SK-N-SH (cell line): ENCODE measurements at regions not wholly inside any gene's neighbourhood (a gene's known extent, or its start where the extent isn't known, plus 50 kb on each side); places are given as distances from the start of the nearest gene placed in this dataset.

Experiments
- CTCF ChIA-PET: fragments of 300-600, 350-600 bp; formaldehyde crosslinking; extraction: SDS; loops from one replicate; lab custom pipeline; 2021; lab: Yijun Ruan, JAX
- POLR2A ChIA-PET: fragments of 350-600 bp; sonication (Branson Sonifier 250); formaldehyde crosslinking; extraction: SDS; loops from one replicate; lab custom pipeline; 2020; ENCODE audit warnings: antibody characterized with exemption, inconsistent platforms; lab: Yijun Ruan, JAX
- DNase-seq: peaks from one replicate; pipeline ENCODE4 v3.0.0; 2012
- H2AFZ ChIP-seq: fragments of 200-600 bp; sonication (generic); 2 replicates; pipeline ENCODE4 v1.8.1; 2016; ENCODE audit warnings: antibody characterized with exemption, mild to moderate bottlenecking, low read depth
- H3F3A ChIP-seq: fragments of 200-600 bp; sonication (generic); replicated peaks from 2 replicates; pipeline ENCODE3; 2016; ENCODE audit warnings: antibody characterized with exemption, mild to moderate bottlenecking; ENCODE audit not compliant: insufficient read depth
- H3K27ac ChIP-seq, 2 experiments: fragments of 200-500 bp in 1 of 2; fragments of 200-600 bp in 1 of 2; sonication (Bioruptor generic) in 1 of 2; sonication (generic), shearing (Covaris generic) in 1 of 2; 2 replicates each; pipeline versions ENCODE4 v1.5.1 to v1.6.1; 2014 to 2016; ENCODE audit warnings: low read depth in 2 of 2, inconsistent platforms in 1 of 2, low read length in 1 of 2, mild to moderate bottlenecking in 1 of 2, mixed read lengths in 1 of 2
- H3K27me3 ChIP-seq: fragments of 200-600 bp; sonication (generic), shearing (Covaris generic); 2 replicates; pipeline ENCODE4 v1.6.1; 2016; ENCODE audit warnings: mixed run types; ENCODE audit not compliant: insufficient read depth
- H3K36me3 ChIP-seq, 2 experiments: fragments of 200-500 bp in 1 of 2; fragments of 200-600 bp in 1 of 2; sonication (Bioruptor generic) in 1 of 2; sonication (generic) in 1 of 2; replicated peaks in 1 of 2; 2 replicates each; pipeline versions ENCODE3 to v1.5.1; 2014 to 2016; ENCODE audit warnings: low read length in 1 of 2, mild to moderate bottlenecking in 1 of 2; ENCODE audit not compliant: insufficient read depth in 2 of 2, control insufficient read depth in 1 of 2
- H3K4me1 ChIP-seq, 2 experiments: fragments of 200-500 bp in 1 of 2; fragments of 200-600 bp in 1 of 2; sonication (Bioruptor generic) in 1 of 2; sonication (generic), shearing (Covaris generic) in 1 of 2; 2 replicates each; pipeline versions ENCODE4 v1.5.1 to v1.6.1; 2014 to 2016; ENCODE audit warnings: low read depth in 1 of 2, low read length in 1 of 2, mixed run types in 1 of 2; ENCODE audit not compliant: insufficient read depth in 2 of 2, control insufficient read depth in 1 of 2
- H3K4me2 ChIP-seq: fragments of 200-600 bp; sonication (generic), shearing (Covaris generic); 2 replicates; pipeline ENCODE4 v1.6.1; 2017; ENCODE audit warnings: mixed run types
- H3K4me3 ChIP-seq, 2 experiments: fragments of 200-500 bp in 1 of 2; fragments of 200-600 bp in 1 of 2; sonication (Bioruptor generic) in 1 of 2; sonication (generic), shearing (Covaris generic) in 1 of 2; 2 replicates each; pipeline versions ENCODE4 v1.5.1 to v1.8.1; 2014 to 2016; ENCODE audit warnings: low read depth in 2 of 2, inconsistent platforms in 1 of 2, low read length in 1 of 2, mild to moderate bottlenecking in 1 of 2, mixed read lengths in 1 of 2, moderate library complexity in 1 of 2
- H3K79me2 ChIP-seq: fragments of 200-600 bp; sonication (generic); 2 replicates; pipeline ENCODE4 v1.8.1; 2017; ENCODE audit warnings: mild to moderate bottlenecking; ENCODE audit not compliant: insufficient read depth
- H3K9ac ChIP-seq: fragments of 200-600 bp; sonication (generic); 2 replicates; pipeline ENCODE4 v1.6.1; 2017; ENCODE audit warnings: mixed run types
- H3K9me2 ChIP-seq: fragments of 200-600 bp; sonication (generic); 2 replicates; pipeline ENCODE4 v1.6.1; 2017; ENCODE audit warnings: mixed run types
- H3K9me3 ChIP-seq: fragments of 200-600 bp; sonication (generic); 2 replicates; pipeline ENCODE4 v1.6.1; 2017; ENCODE audit warnings: mixed run types, mild to moderate bottlenecking, moderate library complexity
- H4K20me1 ChIP-seq: fragments of 200-600 bp; sonication (generic); 2 replicates; pipeline ENCODE4 v1.6.1; 2017; ENCODE audit warnings: mild to moderate bottlenecking, mixed run types; ENCODE audit not compliant: insufficient read depth
- CHD2 ChIP-seq: fragments of 150-350 bp; IDR thresholded peaks from 2 replicates; pipeline ENCODE4 v1.6.1; 2018; ENCODE audit warnings: low read length; ENCODE audit not compliant: partially characterized antibody
- CTCF ChIP-seq: fragments of 200-600 bp; sonication (generic); IDR thresholded peaks from 2 replicates; pipeline ENCODE4 v1.6.1; 2017; ENCODE audit warnings: antibody characterized with exemption, mild to moderate bottlenecking, moderate library complexity
- ELF1 ChIP-seq: IDR thresholded peaks from 2 replicates; pipeline ENCODE4 v1.4.0; 2012
- FOXJ3 ChIP-seq: sonication (generic); formaldehyde crosslinking; IDR thresholded peaks from 2 replicates; pipeline ENCODE4 v1.5.1; 2020; ENCODE audit warnings: mild to moderate bottlenecking, missing genetic modification reagents
- JUND ChIP-seq: IDR thresholded peaks from 2 replicates; pipeline ENCODE4 v1.4.0; 2012
- MEF2A ChIP-seq: IDR thresholded peaks from 2 replicates; pipeline ENCODE4 v1.4.0; 2012; ENCODE audit warnings: low read depth, borderline replicate concordance
- NFIC ChIP-seq: IDR thresholded peaks from 2 replicates; pipeline ENCODE4 v1.4.0; 2012; ENCODE audit warnings: borderline replicate concordance
- PBX3 ChIP-seq: IDR thresholded peaks from 2 replicates; pipeline ENCODE4; 2012
- RAD21 ChIP-seq: IDR thresholded peaks from 2 replicates; pipeline ENCODE4 v1.6.1; 2012; ENCODE audit warnings: mild to moderate bottlenecking, low read length
- REST ChIP-seq: IDR thresholded peaks from 2 replicates; pipeline ENCODE4 v1.6.1; 2012; ENCODE audit warnings: mild to moderate bottlenecking, low read depth, low read length, moderate library complexity
- RFX5 ChIP-seq: IDR thresholded peaks from 2 replicates; pipeline ENCODE4 v1.6.1; 2012; ENCODE audit warnings: mild to moderate bottlenecking, improper control_type of control experiment, low read length
- SIN3A ChIP-seq: IDR thresholded peaks from 2 replicates; pipeline ENCODE4 v1.6.1; 2012; ENCODE audit warnings: low read depth, mild to moderate bottlenecking, low read length, moderate library complexity, borderline replicate concordance
- TAF1 ChIP-seq: IDR thresholded peaks from 2 replicates; pipeline ENCODE4 v1.6.1; 2012; ENCODE audit warnings: low read depth, mild to moderate bottlenecking, low read length, moderate library complexity, borderline replicate concordance
- TEAD4 ChIP-seq: IDR thresholded peaks from 2 replicates; pipeline ENCODE4 v1.4.0; 2012; ENCODE audit warnings: mild to moderate bottlenecking, borderline replicate concordance; ENCODE audit not compliant: insufficient read depth
- USF2 ChIP-seq: fragments of 150-350 bp; IDR thresholded peaks from 2 replicates; pipeline ENCODE4 v1.6.1; 2017; ENCODE audit warnings: antibody characterized with exemption, low read length, low read depth, borderline replicate concordance
- YY1 ChIP-seq: IDR thresholded peaks from 2 replicates; pipeline ENCODE4 v1.4.0; 2012; ENCODE audit warnings: low read depth, mild to moderate bottlenecking
- WGBS: methylation state at CpG from one replicate; pipeline ENCODE4 v1.1.6; 2017; ENCODE audit warnings: low lambda C conversion rate; 5-methylcytosine and 5-hydroxymethylcytosine counted together
- TF ChIP-seq, protein P1 (sequence below): IDR thresholded peaks from 2 replicates; pipeline ENCODE4 v1.4.0; 2012; ENCODE audit warnings: low read depth, borderline replicate concordance
- TF ChIP-seq, protein P2 (sequence below): IDR thresholded peaks from 2 replicates; pipeline ENCODE4 v1.4.0; 2012; ENCODE audit warnings: low read depth

- H3K4me2 ChIP-seq, result no peak overlapping the region
- ChIA-PET CTCF (interaction anchor here (0.9 kb wide), 1 partner anchor 284 kb away, joined by 3 read pairs; no protein-coding TSS in a partner anchor), POLR2A (no interaction called here)
- H3K27me3 ChIP-seq, result no peaks in the 10 kb centered on the region
- peaks cover 0 to 5% of the 10 kb centered on the region in 2 experiments; a peak in 1 of 4 replicates for H3K4me1 ChIP-seq
- no peak overlapping the region for H3K9ac ChIP-seq
- peak; percentile 0 for DNase-seq
- WGBS, result 1% methylated on average over 3 of the region's 3 CpGs
- H3K79me2 ChIP-seq, result no peaks in the 10 kb centered on the region
- H3K36me3 ChIP-seq, result no peaks in the 10 kb centered on the region
- H3K4me3 ChIP-seq, result no peak overlapping the region
- no peaks in the 10 kb centered on the region for H3K9me3 ChIP-seq
- TF ChIP-seq RFX5 (no peak), CTCF (peak; percentile 63), FOXJ3 (CRISPR knock-in tag) (no peak)
- H3K27ac ChIP-seq, result no peak overlapping the region
- H3K9me2 ChIP-seq, result no peaks in the 10 kb centered on the region
- no peaks in the 10 kb centered on the region for H4K20me1 ChIP-seq
- no peaks in the 10 kb centered on the region for H3F3A ChIP-seq
- H2AFZ ChIP-seq, result no peak overlapping the region
These were observed 2092.4 kb upstream of the TENM3 start for GRCh38 chr4:180150818-180151217.

DNA sequence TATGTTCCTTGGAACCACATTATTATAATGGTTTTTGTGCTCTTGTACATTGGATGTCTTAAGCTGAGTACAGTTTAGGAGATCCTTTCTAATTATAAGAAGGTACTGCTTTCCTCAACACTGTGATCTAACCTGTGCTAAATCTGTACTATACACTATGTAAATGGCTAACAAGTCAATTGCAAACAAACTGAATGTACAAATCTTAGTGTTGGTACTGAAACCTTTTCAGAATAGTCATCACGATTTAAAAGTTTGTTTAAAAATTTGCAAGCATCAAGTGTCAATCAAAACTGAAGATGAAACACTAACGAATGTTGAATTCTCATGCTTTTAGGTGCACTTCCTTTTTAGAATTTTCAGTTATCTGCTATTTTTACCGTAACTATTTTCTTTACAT is 2090.4 kb upstream of the TENM3 start:
- no peak overlapping the region for H3K4me3 ChIP-seq
- 0 out of 2 replicates have a peak, but pooled peaks cover 4% of the 10 kb centered on the region for H3K9me3 ChIP-seq
- H3K27ac ChIP-seq, result no peak overlapping the region
- no peak overlapping the region for H3K9ac ChIP-seq
- H3K4me2 ChIP-seq, result no peak overlapping the region
- peaks cover 0 to 5% of the 10 kb centered on the region in 2 experiments; a peak in 1 of 4 replicates for H3K4me1 ChIP-seq
- ChIA-PET POLR2A (no interaction called here), CTCF (no interaction called here)
- no peaks in the 10 kb centered on the region for H3K79me2 ChIP-seq
- DNase-seq, result no peak
- no peaks in the 10 kb centered on the region for H3F3A ChIP-seq
- no peaks in the 10 kb centered on the region for H3K36me3 ChIP-seq
- no peaks in the 10 kb centered on the region for H3K9me2 ChIP-seq
- H4K20me1 ChIP-seq, result no peaks in the 10 kb centered on the region
- no peaks in the 10 kb centered on the region for H3K27me3 ChIP-seq
- WGBS, result 1% methylated on average over 3 of the region's 3 CpGs
- TF ChIP-seq PBX3 (no peak), USF2 (no peak), RAD21 (no peak), MEF2A (no peak), TEAD4 (no peak), SIN3A (no peak), RFX5 (no peak), CHD2 (no peak), YY1 (no peak), ELF1 (no peak), FOXJ3 (CRISPR knock-in tag) (no peak), NFIC (no peak), REST (no peak), JUND (no peak), TAF1 (no peak)
- TF ChIP-seq, protein P1, sequence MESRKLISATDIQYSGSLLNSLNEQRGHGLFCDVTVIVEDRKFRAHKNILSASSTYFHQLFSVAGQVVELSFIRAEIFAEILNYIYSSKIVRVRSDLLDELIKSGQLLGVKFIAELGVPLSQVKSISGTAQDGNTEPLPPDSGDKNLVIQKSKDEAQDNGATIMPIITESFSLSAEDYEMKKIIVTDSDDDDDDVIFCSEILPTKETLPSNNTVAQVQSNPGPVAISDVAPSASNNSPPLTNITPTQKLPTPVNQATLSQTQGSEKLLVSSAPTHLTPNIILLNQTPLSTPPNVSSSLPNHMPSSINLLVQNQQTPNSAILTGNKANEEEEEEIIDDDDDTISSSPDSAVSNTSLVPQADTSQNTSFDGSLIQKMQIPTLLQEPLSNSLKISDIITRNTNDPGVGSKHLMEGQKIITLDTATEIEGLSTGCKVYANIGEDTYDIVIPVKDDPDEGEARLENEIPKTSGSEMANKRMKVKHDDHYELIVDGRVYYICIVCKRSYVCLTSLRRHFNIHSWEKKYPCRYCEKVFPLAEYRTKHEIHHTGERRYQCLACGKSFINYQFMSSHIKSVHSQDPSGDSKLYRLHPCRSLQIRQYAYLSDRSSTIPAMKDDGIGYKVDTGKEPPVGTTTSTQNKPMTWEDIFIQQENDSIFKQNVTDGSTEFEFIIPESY, result no peak
- TF ChIP-seq, protein P2, sequence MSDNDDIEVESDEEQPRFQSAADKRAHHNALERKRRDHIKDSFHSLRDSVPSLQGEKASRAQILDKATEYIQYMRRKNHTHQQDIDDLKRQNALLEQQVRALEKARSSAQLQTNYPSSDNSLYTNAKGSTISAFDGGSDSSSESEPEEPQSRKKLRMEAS, result no peak
- H2AFZ ChIP-seq, result no peak overlapping the region
